Activated CD8-positive, alpha-beta memory T cell treated with anti-CD3 and anti-CD28 coated beads, Interleukin-2, amount 10 ng/mL, durations not matched to agents 7 days and 5 days (primary cell): ENCODE measurements at regions not wholly inside any gene's neighbourhood (a gene's known extent, or its start where the extent isn't known, plus 50 kb on each side); places are given as distances from the start of the nearest gene placed in this dataset.

Experiments used
- ATAC-seq: fragments of 150-1000 bp; cut with Tn5 transposase; one replicate; pipeline ENCODE4 v1.10.0; 2021; ENCODE audit warnings: moderate library complexity
- CTCF ChIA-PET: fragments of 350-600 bp; sonication (Branson Sonifier 250); formaldehyde crosslinking; loops from one replicate; lab custom pipeline; 2021; ENCODE audit warnings: antibody characterized with exemption; lab: Charles Lee
- DNase-seq: peaks from one replicate; pipeline ENCODE4 v3.0.0-alpha.2; 2020
- H3K27ac Mint-ChIP-seq: one replicate; pipeline ENCODE4 v1.8.0; 2021; ENCODE audit warnings: mild to moderate bottlenecking, mixed read lengths
- H3K27me3 Mint-ChIP-seq: one replicate; pipeline ENCODE4 v1.8.0; 2021; ENCODE audit warnings: mixed read lengths
- H3K36me3 Mint-ChIP-seq: one replicate; pipeline ENCODE4 v1.8.0; 2021; ENCODE audit warnings: mild to moderate bottlenecking, mixed read lengths
- H3K4me1 Mint-ChIP-seq: one replicate; pipeline ENCODE4 v1.8.0; 2021; ENCODE audit warnings: mixed read lengths
- H3K4me3 Mint-ChIP-seq: one replicate; pipeline ENCODE4 v1.8.0; 2021; ENCODE audit warnings: mild to moderate bottlenecking, moderate library complexity, mixed read lengths
- H3K9me3 Mint-ChIP-seq: one replicate; pipeline ENCODE4 v1.8.0; 2022; ENCODE audit warnings: low read depth, mixed read lengths

DNA sequence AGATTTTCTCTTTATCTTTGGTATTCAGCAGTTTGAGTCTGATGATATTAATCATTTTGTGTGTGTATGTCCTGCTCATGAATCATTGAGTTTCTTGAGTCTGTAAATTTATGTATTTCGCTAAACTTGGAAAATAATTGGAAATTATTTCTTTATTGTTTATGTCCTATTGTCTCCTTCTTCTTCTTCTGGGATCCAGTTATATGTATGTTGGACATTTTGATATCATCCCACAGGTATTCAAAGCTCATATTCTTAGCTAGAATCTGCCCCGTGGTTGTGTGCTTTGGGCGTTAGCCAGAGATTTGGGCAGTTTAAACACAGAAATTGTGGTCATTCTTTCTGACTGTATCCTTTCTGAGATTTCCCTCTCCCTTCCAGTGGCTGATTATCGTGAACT lies 243.0 kb upstream of the SPRED2 start:
- no peak overlapping the region for H3K27ac Mint-ChIP-seq
- H3K27me3 Mint-ChIP-seq, result peaks cover 10% of the 10 kb centered on the region
- H3K4me3 Mint-ChIP-seq, result no peak overlapping the region
- no peaks in the 10 kb centered on the region for H3K4me1 Mint-ChIP-seq
- no peak for DNase-seq
- no peaks in the 10 kb centered on the region for H3K36me3 Mint-ChIP-seq
- no peaks in the 10 kb centered on the region for H3K9me3 Mint-ChIP-seq
- CTCF ChIA-PET, result no interaction called here
- no peak for ATAC-seq

- H3K27ac Mint-ChIP-seq, result no peak overlapping the region
- H3K27me3 Mint-ChIP-seq, result peaks cover 7% of the 10 kb centered on the region
- no peak overlapping the region for H3K4me3 Mint-ChIP-seq
- H3K4me1 Mint-ChIP-seq, result no peaks in the 10 kb centered on the region
- ATAC-seq (no peak), DNase-seq (no peak)
- peaks cover 3% of the 10 kb centered on the region for H3K9me3 Mint-ChIP-seq
- CTCF ChIA-PET, result interaction anchor here (1.0 kb wide), 1 partner anchor 21 kb away, joined by 3 read pairs; no protein-coding TSS in a partner anchor
- no peaks in the 10 kb centered on the region for H3K36me3 Mint-ChIP-seq
These were observed 239.4 kb upstream of the SPRED2 start for GRCh38 chr2:65671670-65672242.

DNA sequence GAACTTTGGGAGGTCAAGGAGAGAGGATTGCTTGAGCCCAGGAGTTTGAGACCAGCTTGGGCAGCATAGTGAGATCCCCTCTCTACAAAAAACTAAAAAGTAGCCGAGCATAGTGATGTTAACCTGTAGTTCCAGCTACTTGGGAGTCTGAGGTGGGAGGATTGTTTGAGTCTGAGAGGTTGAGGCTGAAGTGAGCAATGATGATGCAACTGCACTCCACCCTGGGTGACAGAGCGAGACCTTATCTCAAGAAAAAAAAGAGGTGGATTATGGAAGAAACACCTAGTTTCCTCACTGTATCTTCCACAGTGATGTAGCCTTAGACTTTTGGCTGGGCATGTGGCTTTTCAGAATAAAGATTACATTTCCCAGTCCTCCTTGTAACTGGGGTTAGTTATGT lies 237.2 kb upstream of the SPRED2 start:
- no peak overlapping the region for H3K27ac Mint-ChIP-seq
- H3K36me3 Mint-ChIP-seq, result no peaks in the 10 kb centered on the region
- H3K27me3 Mint-ChIP-seq, result peaks cover 2% of the 10 kb centered on the region
- no peak overlapping the region for H3K4me3 Mint-ChIP-seq
- CTCF ChIA-PET, result no interaction called here
- no peak for DNase-seq
- peaks cover 3% of the 10 kb centered on the region for H3K9me3 Mint-ChIP-seq
- ATAC-seq, result no peak
- H3K4me1 Mint-ChIP-seq, result peaks cover 9% of the 10 kb centered on the region

GRCh38 chr2:65668744-65669143 lies 236.3 kb upstream of the SPRED2 start:
- Mint-ChIP-seq H3K27me3 (peaks cover under 1% of the 10 kb centered on the region), H3K36me3 (no peaks in the 10 kb centered on the region), H3K4me1 (peaks cover 11% of the 10 kb centered on the region), H3K27ac (no peak overlapping the region), H3K9me3 (peaks cover 3% of the 10 kb centered on the region), H3K4me3 (no peak overlapping the region)
- DNase-seq (no peak), ATAC-seq (no peak)
- CTCF ChIA-PET, result no interaction called here

DNA sequence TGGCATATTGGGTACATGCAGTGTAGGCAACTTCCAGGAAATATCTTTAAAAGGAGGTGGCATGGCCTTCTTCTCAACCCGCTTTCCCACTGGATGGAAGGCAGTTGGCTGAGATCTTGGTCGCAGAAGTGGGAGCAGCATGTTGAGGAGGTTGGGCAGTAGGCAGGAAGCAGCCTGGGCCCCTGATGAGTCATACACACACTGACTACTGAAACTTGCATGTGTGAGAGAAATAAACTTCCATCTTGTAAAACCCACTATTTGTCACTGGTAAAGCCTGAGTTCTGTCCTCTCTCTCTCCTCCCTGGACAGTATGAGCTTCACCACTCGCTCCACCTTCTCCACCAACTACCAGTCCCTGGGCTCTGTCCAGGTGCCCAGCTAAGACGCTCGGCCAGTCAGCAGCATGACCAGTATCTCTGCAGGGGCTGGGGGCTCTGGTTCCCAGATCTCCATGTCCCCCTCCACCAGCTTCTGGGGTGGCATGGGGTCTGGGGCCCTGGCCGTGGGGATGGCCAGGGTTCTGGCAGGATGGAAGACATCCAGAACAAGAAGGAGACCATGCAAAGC lies 233.8 kb upstream of the SPRED2 start:
- CTCF ChIA-PET, result no interaction called here
- DNase-seq (no peak), ATAC-seq (peak; percentile 67)
- Mint-ChIP-seq H3K4me3 (no peak overlapping the region), H3K36me3 (no peaks in the 10 kb centered on the region), H3K9me3 (peaks cover 3% of the 10 kb centered on the region), H3K27ac (no peak overlapping the region), H3K4me1 (peaks cover 11% of the 10 kb centered on the region), H3K27me3 (peaks cover 12% of the 10 kb centered on the region)

GRCh38 chr2:65664931-65665330 lies 232.5 kb upstream of the SPRED2 start:
- Mint-ChIP-seq H3K27ac (no peak overlapping the region), H3K36me3 (no peaks in the 10 kb centered on the region), H3K9me3 (peaks cover 3% of the 10 kb centered on the region), H3K27me3 (peaks cover 12% of the 10 kb centered on the region), H3K4me1 (peaks cover 11% of the 10 kb centered on the region), H3K4me3 (no peak overlapping the region)
- CTCF ChIA-PET, result no interaction called here
- ATAC-seq (no peak), DNase-seq (no peak)

GRCh38 chr2:65663831-65664407 lies 231.5 kb upstream of the SPRED2 start:
- peaks cover 12% of the 10 kb centered on the region for H3K27me3 Mint-ChIP-seq
- peaks cover 3% of the 10 kb centered on the region for H3K9me3 Mint-ChIP-seq
- CTCF ChIA-PET, result no interaction called here
- no peak overlapping the region for H3K4me3 Mint-ChIP-seq
- peaks cover 11% of the 10 kb centered on the region for H3K4me1 Mint-ChIP-seq
- no peak for ATAC-seq
- no peak for DNase-seq
- no peaks in the 10 kb centered on the region for H3K36me3 Mint-ChIP-seq
- no peak overlapping the region for H3K27ac Mint-ChIP-seq

DNA sequence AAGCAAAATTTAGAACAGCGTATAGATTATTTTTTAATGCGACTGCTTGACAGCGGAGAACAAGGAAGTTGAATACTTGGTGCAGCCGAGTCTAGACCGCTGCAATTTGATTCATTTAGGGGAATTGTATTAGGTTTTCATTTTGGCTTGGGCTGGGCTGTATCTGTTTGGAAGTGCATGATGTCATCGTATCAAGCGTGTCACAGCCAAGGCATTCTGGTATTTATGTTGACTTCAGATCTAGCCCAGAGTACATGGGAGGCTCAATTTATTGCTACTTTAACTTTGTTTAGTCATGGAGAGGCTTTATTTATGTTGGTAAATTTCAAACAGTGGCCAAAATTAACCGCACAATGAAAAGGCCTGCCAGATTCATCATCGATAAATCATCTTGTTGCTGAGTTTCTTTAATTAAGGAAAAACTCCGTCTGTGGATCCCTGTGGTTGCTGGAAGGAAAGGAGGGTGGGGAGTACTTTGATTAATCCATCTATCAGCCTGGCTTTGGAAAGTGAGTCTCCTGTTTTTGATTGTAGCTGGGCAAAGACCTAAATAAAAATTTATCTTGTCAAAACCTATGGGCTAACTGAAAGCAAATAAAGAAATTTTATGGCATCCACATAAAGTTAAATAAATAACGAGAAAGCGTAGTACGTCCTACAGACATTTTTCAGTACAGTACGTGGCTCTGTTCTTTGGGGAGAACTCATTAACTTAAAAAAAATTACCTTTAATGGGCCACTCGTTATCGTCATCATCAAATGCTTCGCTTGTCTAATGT lies 230.4 kb upstream of the SPRED2 start:
- DNase-seq, result no peak
- H3K27ac Mint-ChIP-seq, result no peak overlapping the region
- ATAC-seq, result no peak
- H3K4me3 Mint-ChIP-seq, result no peak overlapping the region
- no peaks in the 10 kb centered on the region for H3K36me3 Mint-ChIP-seq
- H3K9me3 Mint-ChIP-seq, result no peaks in the 10 kb centered on the region
- peaks cover 12% of the 10 kb centered on the region for H3K27me3 Mint-ChIP-seq
- peaks cover 11% of the 10 kb centered on the region for H3K4me1 Mint-ChIP-seq
- CTCF ChIA-PET, result no interaction called here

GRCh38 chr2:65661980-65662653 lies 229.7 kb upstream of the SPRED2 start:
- CTCF ChIA-PET, result no interaction called here
- H3K4me3 Mint-ChIP-seq, result no peak overlapping the region
- H3K4me1 Mint-ChIP-seq, result peaks cover 11% of the 10 kb centered on the region
- H3K27ac Mint-ChIP-seq, result no peak overlapping the region
- DNase-seq (no peak), ATAC-seq (no peak)
- H3K9me3 Mint-ChIP-seq, result no peaks in the 10 kb centered on the region
- H3K36me3 Mint-ChIP-seq, result no peaks in the 10 kb centered on the region
- peaks cover 13% of the 10 kb centered on the region for H3K27me3 Mint-ChIP-seq

DNA sequence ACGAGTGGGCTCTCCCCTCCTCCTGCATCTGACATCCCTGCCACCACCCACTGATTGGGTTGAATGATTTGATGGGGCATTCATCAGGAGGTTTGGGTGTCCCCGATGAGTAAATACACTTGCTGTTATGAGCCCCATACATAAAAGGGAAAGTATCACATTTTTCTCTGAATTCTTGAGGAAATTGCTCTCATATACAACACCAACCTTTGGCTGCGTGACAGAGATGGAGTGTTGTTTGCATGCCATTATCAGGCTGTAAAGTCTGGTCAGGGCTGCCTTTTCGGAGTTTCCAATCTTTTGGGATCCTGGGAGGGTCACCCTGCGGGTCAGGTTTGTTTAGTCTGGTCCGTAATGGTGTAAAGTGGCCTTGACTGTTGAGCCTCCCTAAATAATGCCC lies 227.9 kb upstream of the SPRED2 start:
- H3K27me3 Mint-ChIP-seq, result peaks cover 20% of the 10 kb centered on the region
- H3K36me3 Mint-ChIP-seq, result no peaks in the 10 kb centered on the region
- H3K9me3 Mint-ChIP-seq, result no peaks in the 10 kb centered on the region
- H3K4me3 Mint-ChIP-seq, result no peak overlapping the region
- peaks cover 2% of the 10 kb centered on the region for H3K4me1 Mint-ChIP-seq
- CTCF ChIA-PET, result no interaction called here
- H3K27ac Mint-ChIP-seq, result no peak overlapping the region
- ATAC-seq, result no peak
- DNase-seq, result no peak

GRCh38 chr2:65658881-65659280 lies 226.5 kb upstream of the SPRED2 start:
- ATAC-seq, result no peak
- no peaks in the 10 kb centered on the region for H3K4me1 Mint-ChIP-seq
- H3K27me3 Mint-ChIP-seq, result peaks cover 20% of the 10 kb centered on the region

GRCh38 chr2:65658266-65658665 lies 225.9 kb upstream of the SPRED2 start:
- DNase-seq (no peak), ATAC-seq (no peak)
- CTCF ChIA-PET, result no interaction called here
- H3K36me3 Mint-ChIP-seq, result no peaks in the 10 kb centered on the region
- H3K9me3 Mint-ChIP-seq, result no peaks in the 10 kb centered on the region
- no peak overlapping the region for H3K4me3 Mint-ChIP-seq
- no peak overlapping the region for H3K27ac Mint-ChIP-seq
- H3K27me3 Mint-ChIP-seq, result peaks cover 15% of the 10 kb centered on the region
- H3K4me1 Mint-ChIP-seq, result no peaks in the 10 kb centered on the region

More at GRCh38 chr2:65658881-65659280, 226.5 kb upstream of the SPRED2 start:
- CTCF ChIA-PET, result no interaction called here
- no peak for DNase-seq
- Mint-ChIP-seq H3K27ac (no peak overlapping the region), H3K4me3 (no peak overlapping the region), H3K9me3 (no peaks in the 10 kb centered on the region), H3K36me3 (no peaks in the 10 kb centered on the region)

GRCh38 chr2:65656160-65656718 lies 223.8 kb upstream of the SPRED2 start:
- CTCF ChIA-PET, result interaction anchor here (0.7 kb wide), 1 partner anchor 1105 kb away, joined by 3 read pairs; no protein-coding TSS in a partner anchor
- H3K4me3 Mint-ChIP-seq, result no peak overlapping the region
- no peaks in the 10 kb centered on the region for H3K9me3 Mint-ChIP-seq
- no peaks in the 10 kb centered on the region for H3K36me3 Mint-ChIP-seq
- peaks cover 12% of the 10 kb centered on the region for H3K27me3 Mint-ChIP-seq
- no peak for ATAC-seq
- no peak for DNase-seq
- no peaks in the 10 kb centered on the region for H3K4me1 Mint-ChIP-seq
- H3K27ac Mint-ChIP-seq, result no peak overlapping the region
